ENCODE measurements at regions not wholly inside any gene's neighbourhood (a gene's known extent, or its start where the extent isn't known, plus 50 kb on each side); places are given as distances from the start of the nearest gene placed in this dataset.

DNA sequence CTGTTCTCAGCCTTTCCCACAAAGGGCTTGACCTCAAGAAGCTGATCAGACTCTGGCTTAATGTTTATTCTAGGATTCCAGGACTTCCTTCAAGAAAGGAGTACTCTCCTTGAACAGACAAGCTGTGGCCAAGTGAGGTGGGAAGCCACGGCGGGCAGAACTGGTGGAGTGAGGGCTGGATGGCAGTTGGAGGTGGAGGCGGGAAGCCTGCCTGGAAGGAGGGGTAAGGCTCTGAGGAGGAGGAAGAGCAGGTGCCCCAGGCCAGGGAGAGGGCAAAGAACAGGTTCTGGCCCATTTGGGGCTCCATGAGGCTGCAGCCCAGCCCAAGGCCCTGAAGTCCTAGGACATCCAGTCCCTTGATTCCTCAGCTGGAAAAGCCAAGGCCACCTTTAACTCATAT lies 143.9 kb downstream of the CYP26B1 start:
- DNase-seq = no peak
- H3K9me3 ChIP-seq = no peaks in the 10 kb centered on the region
- peaks cover 0 to under 1% (median 0%) of the 10 kb centered on the region in 9 donors for H3K27me3 ChIP-seq
- ATAC-seq = no peak
- no peak for TF ChIP-seq POLR2A (IDR thresholded peaks at IDR 0.05)
- TF ChIP-seq, protein P1, sequence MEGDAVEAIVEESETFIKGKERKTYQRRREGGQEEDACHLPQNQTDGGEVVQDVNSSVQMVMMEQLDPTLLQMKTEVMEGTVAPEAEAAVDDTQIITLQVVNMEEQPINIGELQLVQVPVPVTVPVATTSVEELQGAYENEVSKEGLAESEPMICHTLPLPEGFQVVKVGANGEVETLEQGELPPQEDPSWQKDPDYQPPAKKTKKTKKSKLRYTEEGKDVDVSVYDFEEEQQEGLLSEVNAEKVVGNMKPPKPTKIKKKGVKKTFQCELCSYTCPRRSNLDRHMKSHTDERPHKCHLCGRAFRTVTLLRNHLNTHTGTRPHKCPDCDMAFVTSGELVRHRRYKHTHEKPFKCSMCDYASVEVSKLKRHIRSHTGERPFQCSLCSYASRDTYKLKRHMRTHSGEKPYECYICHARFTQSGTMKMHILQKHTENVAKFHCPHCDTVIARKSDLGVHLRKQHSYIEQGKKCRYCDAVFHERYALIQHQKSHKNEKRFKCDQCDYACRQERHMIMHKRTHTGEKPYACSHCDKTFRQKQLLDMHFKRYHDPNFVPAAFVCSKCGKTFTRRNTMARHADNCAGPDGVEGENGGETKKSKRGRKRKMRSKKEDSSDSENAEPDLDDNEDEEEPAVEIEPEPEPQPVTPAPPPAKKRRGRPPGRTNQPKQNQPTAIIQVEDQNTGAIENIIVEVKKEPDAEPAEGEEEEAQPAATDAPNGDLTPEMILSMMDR (IDR thresholded peaks at IDR 0.05) = no peak
- H3K27ac ChIP-seq = no peak overlapping the region
- no peaks in the 10 kb centered on the region for H3K4me1 ChIP-seq
- no peaks in the 10 kb centered on the region for H3K36me3 ChIP-seq
- no peak overlapping the region for H3K4me3 ChIP-seq
- intact Hi-C loops (cut with DNase I) = no loop called here
- WGBS, 4 donors = 81 to 91% (median 88%) methylated on average over 3 of the region's 3 CpGs

DNA sequence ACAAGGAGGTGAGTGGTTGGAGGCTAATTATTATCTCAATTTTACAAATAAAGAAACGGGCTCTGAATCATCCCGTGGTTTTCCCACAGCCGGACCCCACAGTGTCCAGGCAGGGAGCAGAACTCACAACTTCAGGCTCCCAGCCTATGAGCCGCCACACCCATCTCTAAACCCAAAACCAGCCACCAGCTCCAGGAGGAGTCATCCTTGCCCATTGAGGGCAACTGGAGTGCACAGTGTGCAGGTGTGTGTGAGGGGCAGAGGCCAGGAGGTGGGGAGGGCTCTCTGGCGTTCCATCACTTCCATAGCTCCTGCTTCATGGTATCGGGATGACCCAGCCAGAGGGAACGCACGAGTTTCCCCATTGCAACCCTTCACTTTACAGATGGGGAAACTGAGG lies 144.5 kb downstream of the CYP26B1 start:
- Histone ChIP-seq H3K27me3 (peaks cover 0 to 5% (median 0%) of the 10 kb centered on the region in 9 donors), H3K36me3 (no peaks in the 10 kb centered on the region), H3K9me3 (no peaks in the 10 kb centered on the region), H3K4me3 (no peak overlapping the region), H3K4me1 (no peaks in the 10 kb centered on the region), H3K27ac (no peak overlapping the region)
- ATAC-seq (no peak), DNase-seq (no peak)
- 95 to 98% (median 97%) methylated on average over 5 to 8 of the region's 8 CpGs for WGBS, 4 donors
- TF ChIP-seq, protein P1 (IDR thresholded peaks at IDR 0.05) = no peak
- TF ChIP-seq POLR2A (IDR thresholded peaks at IDR 0.05) = no peak
- intact Hi-C loops (cut with DNase I) = no loop called here

DNA sequence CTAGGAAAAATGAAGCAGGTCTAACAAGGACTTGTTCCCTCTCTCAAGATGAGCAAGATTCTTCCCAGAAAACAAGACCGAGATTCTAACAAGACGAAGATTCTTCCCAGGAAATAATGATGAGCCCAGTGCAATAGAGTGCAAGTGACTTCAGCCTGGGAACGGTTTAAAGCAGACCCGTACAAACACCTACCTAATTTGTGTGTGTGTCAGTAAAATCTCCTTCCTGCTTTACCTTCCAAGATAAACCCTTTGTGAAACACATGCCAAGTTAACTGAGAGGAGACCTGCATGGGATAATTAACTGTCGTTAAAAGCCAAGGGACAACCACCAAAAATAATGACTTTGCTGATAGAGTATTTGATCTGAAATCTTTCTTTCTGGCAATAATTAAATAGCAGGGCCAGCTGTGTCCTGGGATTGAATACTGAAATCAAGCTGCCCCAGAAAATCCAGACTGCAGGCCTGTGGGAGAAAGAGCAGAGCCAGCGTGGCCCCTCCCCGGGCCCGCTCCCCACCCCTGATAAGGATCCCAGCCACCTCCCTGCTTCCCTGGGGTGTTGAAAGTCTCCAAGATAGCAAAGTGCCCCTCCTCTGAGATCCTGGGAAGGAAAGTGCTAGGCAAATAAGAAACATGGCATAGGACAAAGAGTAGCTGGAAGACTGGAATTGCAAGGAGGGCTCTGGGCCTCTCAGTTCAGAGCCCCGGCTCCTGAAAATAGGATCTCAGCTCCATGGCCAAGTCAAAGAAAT lies 145.5 kb downstream of the CYP26B1 start:
- peak in 1 of 5 donors; percentile 20 for DNase-seq
- Histone ChIP-seq H3K36me3 (no peaks in the 10 kb centered on the region), H3K4me1 (no peaks in the 10 kb centered on the region), H3K27me3 (peaks cover 0 to 9% (median 0%) of the 10 kb centered on the region in 9 donors), H3K4me3 (no peak overlapping the region), H3K9me3 (no peaks in the 10 kb centered on the region), H3K27ac (no peak overlapping the region)
- no peak for ATAC-seq
- TF ChIP-seq, protein P1 (IDR thresholded peaks at IDR 0.05) = no peak
- TF ChIP-seq POLR2A (IDR thresholded peaks at IDR 0.05) = no peak
- intact Hi-C loops (cut with DNase I) = no loop called here
- 55 to 71% (median 66%) methylated on average over 9 of the region's 9 CpGs for WGBS, 4 donors

DNA sequence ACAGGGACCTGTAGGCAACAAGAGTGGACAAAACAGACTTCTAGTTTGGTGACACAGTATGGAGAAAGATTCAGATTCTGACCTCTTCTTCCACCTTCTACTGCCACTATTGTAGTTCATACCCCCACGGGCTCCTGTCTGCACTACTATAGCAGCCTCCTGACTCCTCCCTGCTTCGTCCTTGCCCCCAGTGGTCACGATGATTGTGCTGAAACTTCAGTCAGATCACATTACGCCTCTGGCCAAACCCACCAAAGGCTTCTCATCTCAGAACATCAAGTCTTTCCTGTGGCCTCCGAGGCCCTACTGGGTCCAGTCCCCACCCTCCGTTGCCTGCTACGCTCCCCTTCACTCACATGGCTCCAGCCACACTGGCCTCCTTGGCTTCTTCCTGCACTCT lies 147.6 kb downstream of the CYP26B1 start:
- TF ChIP-seq POLR2A (IDR thresholded peaks at IDR 0.05) = no peak
- TF ChIP-seq, protein P1 (IDR thresholded peaks at IDR 0.05) = no peak
- Histone ChIP-seq H3K27me3 (peaks cover 0 to 9% (median 0%) of the 10 kb centered on the region in 9 donors), H3K27ac (no peak overlapping the region), H3K4me3 (no peak overlapping the region), H3K36me3 (no peaks in the 10 kb centered on the region), H3K4me1 (no peaks in the 10 kb centered on the region), H3K9me3 (no peaks in the 10 kb centered on the region)
- no peak for ATAC-seq
- DNase-seq = no peak
- WGBS, 4 donors = 69 to 79% (median 71%) methylated on average over 7 of the region's 7 CpGs
- intact Hi-C loops (cut with DNase I) = no loop called here

Measured in heart left ventricle (tissue), 16 donors.